Mucosa of gallbladder (tissue), 1 donor: ENCODE measurements at regions not wholly inside any gene's neighbourhood (a gene's known extent, or its start where the extent isn't known, plus 50 kb on each side); places are given as distances from the start of the nearest gene placed in this dataset.
"Not testable (repeated sequence)": the region's sequence is repeated elsewhere in the genome, so short reads cannot be mapped to it uniquely, and the experiment has no call there.

Experiments
- DNase-seq: peaks from one replicate; pipeline ENCODE4 v3.0.0-alpha.2; 2020; ENCODE audit warnings: low spot score
- donor health status: DM: no; HTN: no; CAD: no.

DNA sequence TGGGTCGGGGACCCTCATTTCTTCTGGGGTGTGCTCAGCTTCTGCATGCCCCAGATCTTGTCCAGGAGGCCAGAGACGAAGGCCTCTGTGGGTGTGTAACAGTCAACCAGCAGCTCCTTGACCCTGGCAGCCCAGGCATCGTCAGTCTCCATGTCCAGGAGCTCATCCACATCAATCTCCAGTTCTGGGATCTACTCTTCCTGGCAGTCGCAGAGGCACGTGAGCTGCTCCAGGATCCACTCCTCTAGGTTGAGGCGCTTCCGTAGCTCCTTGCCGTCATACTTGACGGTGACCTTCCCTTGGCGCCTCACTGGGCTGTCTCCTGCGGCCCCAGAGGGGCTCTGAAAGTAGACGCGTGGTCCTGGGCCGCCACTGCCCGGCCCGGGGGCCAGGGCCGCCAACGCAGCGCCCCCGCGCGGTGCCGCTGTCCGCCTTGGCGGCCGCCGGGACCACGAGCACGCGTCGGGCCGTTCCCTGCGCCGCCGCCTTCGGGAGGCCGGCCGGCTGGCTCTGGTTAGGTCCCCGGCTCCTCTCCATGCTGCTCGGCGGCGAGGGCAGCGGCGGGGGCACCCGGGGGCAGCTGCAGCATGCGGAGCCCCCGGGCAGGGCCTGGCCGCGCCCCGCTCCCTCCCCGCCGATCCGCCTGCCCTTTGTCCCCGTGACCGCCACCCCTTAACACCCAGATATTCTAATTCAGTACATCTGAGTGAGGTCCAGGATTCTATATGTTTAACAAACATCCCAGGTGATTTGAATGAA is 170.5 kb downstream of the SEPTIN7 start:
- no peak for DNase-seq

DNA sequence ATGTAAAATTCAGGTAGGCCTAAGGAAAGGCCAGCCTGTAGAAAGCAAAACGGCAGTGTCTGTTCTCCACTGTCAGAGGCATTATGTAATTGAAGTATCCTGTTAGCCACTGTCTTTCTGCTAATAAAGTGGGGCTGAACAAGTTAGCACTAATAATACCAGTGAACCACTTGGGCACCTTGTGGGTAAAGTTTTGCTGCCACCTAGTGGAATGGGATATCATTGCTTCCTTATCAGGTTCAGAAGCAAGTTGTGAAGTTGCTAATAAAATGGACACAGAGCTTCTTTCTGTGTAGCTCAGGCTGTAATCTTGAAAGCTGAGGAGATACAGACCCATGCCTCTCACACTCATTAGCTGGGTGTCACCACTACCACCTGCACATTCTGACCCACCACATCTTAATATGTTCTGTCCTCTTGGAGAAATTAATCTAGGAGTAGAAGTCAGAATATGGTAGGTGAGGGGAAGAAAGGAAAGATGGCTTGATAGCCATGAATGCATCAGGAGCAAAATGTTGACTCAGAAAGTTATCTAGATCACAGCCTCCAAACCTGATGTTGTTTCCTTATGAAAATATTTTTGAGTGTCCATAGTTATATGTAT is 175.1 kb downstream of the SEPTIN7 start:
- peak; percentile 64 for DNase-seq

DNA sequence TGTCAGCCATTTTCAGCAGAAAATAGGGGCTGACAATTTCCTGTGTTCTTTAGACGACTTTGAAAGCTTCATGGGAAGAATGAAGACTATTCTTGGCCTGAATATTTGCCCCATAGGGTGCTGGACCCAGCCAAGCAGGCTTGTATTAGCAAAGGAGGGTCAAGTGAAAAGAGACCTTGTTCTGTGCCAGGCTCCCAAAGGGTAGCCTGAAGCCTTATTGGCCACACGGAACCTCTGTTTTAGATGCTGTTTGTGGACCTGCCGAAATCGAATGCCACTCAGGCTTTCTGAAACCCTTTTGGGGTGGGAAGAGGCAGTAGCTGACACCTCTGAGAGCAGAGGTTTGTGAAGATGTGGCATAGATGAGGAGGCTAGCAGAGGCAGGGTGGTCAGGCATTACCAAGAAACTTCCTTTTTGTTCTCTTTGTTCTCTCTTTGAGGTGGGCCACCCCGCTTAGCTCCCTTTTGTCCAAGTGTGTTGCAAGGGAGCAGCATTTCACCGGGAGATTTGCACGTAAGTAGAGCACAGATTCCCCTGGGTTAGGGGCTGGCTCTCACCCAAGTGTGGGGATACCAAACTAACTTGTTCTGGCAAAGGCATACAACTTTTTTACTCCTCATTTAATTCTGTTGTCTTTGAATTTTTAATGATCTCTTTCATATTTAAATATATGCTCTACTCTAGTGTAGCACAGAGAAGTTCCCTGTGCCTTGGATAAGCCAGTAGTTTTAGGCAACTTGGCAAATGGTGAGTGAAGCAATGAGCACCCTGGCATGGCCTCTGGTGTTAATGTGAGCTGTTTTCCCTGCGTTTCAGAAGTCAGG is 174.0 kb upstream of the EEPD1 start:
- not testable (repeated sequence) for DNase-seq

- no peak for DNase-seq
Observed at GRCh38 chr7:35982600-35982999, 170.5 kb upstream of the EEPD1 start.

DNA sequence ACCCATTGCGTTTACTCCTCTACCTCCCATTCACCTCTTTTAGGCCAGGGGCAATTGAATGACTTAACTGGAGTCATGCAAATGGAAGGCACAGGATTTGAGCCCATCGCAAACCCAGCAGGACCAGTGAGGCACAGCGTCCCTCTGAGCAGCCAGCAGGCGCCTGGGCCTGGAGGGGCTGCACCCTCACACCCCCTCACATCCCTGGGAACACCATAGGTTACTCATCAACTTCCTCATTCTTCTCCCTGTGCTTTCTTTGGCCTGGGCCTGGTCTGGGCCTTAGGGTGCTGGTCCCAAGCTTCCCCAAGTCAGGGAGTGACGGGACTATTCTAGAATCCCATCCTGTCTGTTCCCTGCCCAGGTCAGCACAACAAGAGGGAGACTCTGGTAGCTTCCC is 169.4 kb upstream of the EEPD1 start:
- DNase-seq = no peak

- DNase-seq = peak; percentile 79
Observed at GRCh38 chr7:35985126-35985754, 167.8 kb upstream of the EEPD1 start.

GRCh38 chr7:35987016-35987415 is 166.0 kb upstream of the EEPD1 start:
- DNase-seq = no peak

GRCh38 chr7:35988105-35988504 is 164.9 kb upstream of the EEPD1 start:
- DNase-seq = no peak

- DNase-seq = no peak
Observed at GRCh38 chr7:35988818-35989217, 164.2 kb upstream of the EEPD1 start.

- no peak for DNase-seq
Observed at GRCh38 chr7:35991511-35992232, 161.4 kb upstream of the EEPD1 start.

- no peak for DNase-seq
Observed at GRCh38 chr7:35992436-35992835, 160.6 kb upstream of the EEPD1 start.

DNA sequence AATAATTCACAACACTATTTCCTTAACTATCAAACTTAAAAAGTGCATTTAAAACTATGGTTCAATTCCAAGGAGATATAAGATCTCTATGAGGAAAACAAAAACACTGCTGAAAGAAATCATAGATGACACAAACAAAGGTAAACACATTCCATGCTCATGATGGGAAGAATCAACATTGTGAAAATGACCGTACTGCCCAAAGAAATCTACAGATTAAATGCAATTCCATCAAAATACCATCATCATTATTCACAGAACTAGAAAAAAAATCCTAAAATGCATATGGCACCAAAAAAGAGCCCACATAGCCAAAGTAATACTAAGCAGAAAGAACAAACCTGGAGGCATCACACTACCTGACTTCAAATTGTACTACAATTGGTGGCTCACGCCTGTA is 159.9 kb upstream of the EEPD1 start:
- no peak for DNase-seq

- DNase-seq = no peak
Observed at GRCh38 chr7:35993676-35994606, 159.1 kb upstream of the EEPD1 start.

GRCh38 chr7:35995334-35995733 is 157.7 kb upstream of the EEPD1 start:
- no peak for DNase-seq

GRCh38 chr7:35998481-35998880 is 154.6 kb upstream of the EEPD1 start:
- DNase-seq = no peak

GRCh38 chr7:36001546-36001945 is 151.5 kb upstream of the EEPD1 start:
- DNase-seq = no peak

DNA sequence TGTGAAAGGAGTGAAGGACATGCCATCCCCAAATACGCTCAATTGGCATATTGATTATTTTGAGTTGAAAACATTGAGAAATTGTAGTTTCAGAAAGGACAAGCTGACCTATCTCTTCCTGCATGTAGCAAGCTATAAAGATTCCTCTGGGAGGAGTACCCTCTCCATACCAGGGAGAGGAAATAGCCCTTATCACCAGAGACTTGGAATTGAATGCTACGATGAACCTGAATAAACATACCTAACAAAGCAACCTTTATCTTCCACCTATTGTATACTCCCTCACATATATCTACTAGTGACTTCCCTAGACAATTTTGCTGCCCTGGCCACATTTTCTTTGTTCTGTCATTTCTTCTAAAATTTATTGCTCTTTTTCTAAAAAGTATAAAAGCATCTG is 150.2 kb upstream of the EEPD1 start:
- no peak for DNase-seq

- DNase-seq = no peak
Observed at GRCh38 chr7:36003343-36003742, 149.7 kb upstream of the EEPD1 start.

DNA sequence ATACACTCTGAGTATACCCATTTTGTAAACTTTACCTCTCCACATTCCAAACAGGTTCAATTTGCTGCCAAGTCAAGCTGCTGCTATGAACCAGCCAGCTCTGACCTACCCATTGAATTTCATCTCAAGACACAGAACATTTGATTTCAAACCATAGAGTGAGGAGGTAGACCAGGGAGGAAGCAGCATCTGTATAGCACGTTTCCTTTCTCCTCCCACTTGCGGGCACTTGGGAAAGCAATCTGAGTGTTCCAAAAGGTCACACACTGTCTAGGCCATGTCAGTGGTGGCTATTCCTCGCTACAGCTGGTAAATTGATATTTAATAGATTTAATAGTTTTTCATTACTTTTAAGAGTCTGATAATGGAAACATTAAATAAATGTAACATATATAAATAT is 147.8 kb upstream of the EEPD1 start:
- no peak for DNase-seq

DNA sequence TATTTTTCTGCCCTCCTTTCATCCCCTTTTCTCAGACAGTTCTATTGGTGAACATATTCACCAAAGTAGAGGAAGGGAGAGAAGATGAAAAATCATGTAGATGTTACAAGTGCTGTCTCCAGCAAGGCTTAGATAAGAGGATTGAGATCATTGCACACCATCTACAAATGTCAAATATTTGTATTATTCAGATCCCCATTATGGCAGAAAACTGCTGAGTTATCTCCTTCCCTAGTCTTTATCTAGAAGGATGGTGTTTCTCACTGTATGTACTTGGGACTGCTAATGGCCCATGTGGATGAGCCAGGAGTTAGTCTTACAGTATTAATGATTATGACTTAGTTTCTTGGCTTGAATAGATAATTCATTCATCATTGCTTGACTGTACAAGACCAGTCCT is 147.2 kb upstream of the EEPD1 start:
- no peak for DNase-seq
